ENCODE measurements at regions not wholly inside any gene's neighbourhood (a gene's known extent, or its start where the extent isn't known, plus 50 kb on each side); places are given as distances from the start of the nearest gene placed in this dataset.

DNA sequence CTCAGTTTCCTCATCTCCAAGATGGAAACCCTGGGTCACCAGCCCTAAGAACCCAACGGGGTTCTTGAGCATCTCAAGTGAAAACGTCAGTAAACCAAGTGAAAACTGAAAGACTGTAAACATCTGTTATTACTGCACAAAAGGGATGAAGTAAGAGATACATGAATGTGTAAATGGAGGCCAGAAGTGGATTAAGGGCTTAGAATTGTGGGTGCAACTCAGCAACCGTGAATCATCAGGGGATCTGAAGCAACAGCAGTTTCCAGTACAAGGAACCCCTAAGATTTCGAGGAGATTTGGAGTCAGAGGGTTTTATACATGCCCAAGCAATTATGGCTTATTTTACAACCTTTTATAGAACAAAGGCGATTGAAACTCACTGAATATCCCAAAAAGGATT, 95.7 kb upstream of the SVIL start:
- TF ChIP-seq, protein P1, sequence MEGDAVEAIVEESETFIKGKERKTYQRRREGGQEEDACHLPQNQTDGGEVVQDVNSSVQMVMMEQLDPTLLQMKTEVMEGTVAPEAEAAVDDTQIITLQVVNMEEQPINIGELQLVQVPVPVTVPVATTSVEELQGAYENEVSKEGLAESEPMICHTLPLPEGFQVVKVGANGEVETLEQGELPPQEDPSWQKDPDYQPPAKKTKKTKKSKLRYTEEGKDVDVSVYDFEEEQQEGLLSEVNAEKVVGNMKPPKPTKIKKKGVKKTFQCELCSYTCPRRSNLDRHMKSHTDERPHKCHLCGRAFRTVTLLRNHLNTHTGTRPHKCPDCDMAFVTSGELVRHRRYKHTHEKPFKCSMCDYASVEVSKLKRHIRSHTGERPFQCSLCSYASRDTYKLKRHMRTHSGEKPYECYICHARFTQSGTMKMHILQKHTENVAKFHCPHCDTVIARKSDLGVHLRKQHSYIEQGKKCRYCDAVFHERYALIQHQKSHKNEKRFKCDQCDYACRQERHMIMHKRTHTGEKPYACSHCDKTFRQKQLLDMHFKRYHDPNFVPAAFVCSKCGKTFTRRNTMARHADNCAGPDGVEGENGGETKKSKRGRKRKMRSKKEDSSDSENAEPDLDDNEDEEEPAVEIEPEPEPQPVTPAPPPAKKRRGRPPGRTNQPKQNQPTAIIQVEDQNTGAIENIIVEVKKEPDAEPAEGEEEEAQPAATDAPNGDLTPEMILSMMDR (IDR thresholded peaks at IDR 0.05): no peak
- TF ChIP-seq EZH2 (IDR thresholded peaks at IDR 0.05; ENCODE audit: borderline replicate concordance, insufficient read depth, low read depth, low read length, poor library complexity, severe bottlenecking): no peak

Data from B cell (primary cell).